GM21526 (cell line): ENCODE measurements at regions not wholly inside any gene's neighbourhood (a gene's known extent, or its start where the extent isn't known, plus 50 kb on each side); places are given as distances from the start of the nearest gene placed in this dataset.
"Not testable (repeated sequence)": the region's sequence is repeated elsewhere in the genome, so short reads cannot be mapped to it uniquely, and the experiment has no call there.

ENCODE experiments used
- ATAC-seq: cut with Tn5 transposase; IDR thresholded peaks from one replicate; pipeline ENCODE4 v1.9.1; 2021; ENCODE audit warnings: moderate library complexity; ENCODE audit not compliant: unreplicated experiment, low FRiP score

- no peak for ATAC-seq
Observed at GRCh38 chr4:33111117-33111516, 2390.9 kb downstream of the PCDH7 start.

GRCh38 chr4:33116871-33117270 lies 2396.7 kb downstream of the PCDH7 start:
- no peak for ATAC-seq

GRCh38 chr4:33126002-33126401 lies 2405.8 kb downstream of the PCDH7 start:
- ATAC-seq: no peak

GRCh38 chr4:33130662-33131061 lies 2410.5 kb downstream of the PCDH7 start:
- not testable (repeated sequence) for ATAC-seq

- ATAC-seq: no peak
Observed at GRCh38 chr4:33133723-33134122, 2413.6 kb downstream of the PCDH7 start.

- no peak for ATAC-seq
Observed at GRCh38 chr4:33134366-33134765, 2414.2 kb downstream of the PCDH7 start.

GRCh38 chr4:33149658-33150524 lies 2429.7 kb downstream of the PCDH7 start:
- ATAC-seq: no peak

GRCh38 chr4:33150525-33150910 lies 2430.3 kb downstream of the PCDH7 start:
- ATAC-seq: no peak

GRCh38 chr4:33160126-33160525 lies 2440.0 kb downstream of the PCDH7 start:
- ATAC-seq: no peak

GRCh38 chr4:33161202-33161601 lies 2441.0 kb downstream of the PCDH7 start:
- no peak for ATAC-seq

GRCh38 chr4:33162122-33162521 lies 2442.0 kb downstream of the PCDH7 start:
- no peak for ATAC-seq

- no peak for ATAC-seq
Observed at GRCh38 chr4:33171873-33172525, 2451.8 kb downstream of the PCDH7 start.

- ATAC-seq: no peak
Observed at GRCh38 chr4:33176566-33176965, 2456.4 kb downstream of the PCDH7 start.

GRCh38 chr4:33184657-33185290 lies 2464.6 kb downstream of the PCDH7 start:
- ATAC-seq: peak; percentile 73

- no peak for ATAC-seq
Observed at GRCh38 chr4:33187035-33187434, 2466.9 kb downstream of the PCDH7 start.

GRCh38 chr4:33188733-33189132 lies 2468.6 kb downstream of the PCDH7 start:
- no peak for ATAC-seq

- ATAC-seq: no peak
Observed at GRCh38 chr4:33189169-33189568, 2469.0 kb downstream of the PCDH7 start.

- ATAC-seq: no peak
Observed at GRCh38 chr4:33193109-33193508, 2472.9 kb downstream of the PCDH7 start.

GRCh38 chr4:33200377-33200776 lies 2480.2 kb downstream of the PCDH7 start:
- no peak for ATAC-seq

GRCh38 chr4:33218238-33218637 lies 2498.1 kb downstream of the PCDH7 start:
- ATAC-seq: no peak

GRCh38 chr4:33226133-33226532 lies 2506.0 kb downstream of the PCDH7 start:
- ATAC-seq: no peak
